NK-92 treated with Interleukin-12 subunit alpha and Interleukin-12 subunit beta, amount 100 ng/mL, for 24 hours (cell line): ENCODE measurements at regions not wholly inside any gene's neighbourhood (a gene's known extent, or its start where the extent isn't known, plus 50 kb on each side); places are given as distances from the start of the nearest gene placed in this dataset.
"Not testable (repeated sequence)": the region's sequence is repeated elsewhere in the genome, so short reads cannot be mapped to it uniquely, and the experiment has no call there.

Source experiments
- DNase-seq: peaks from one replicate; lab custom pipeline; 2025; lab: John Stamatoyannopoulos, UW

DNA sequence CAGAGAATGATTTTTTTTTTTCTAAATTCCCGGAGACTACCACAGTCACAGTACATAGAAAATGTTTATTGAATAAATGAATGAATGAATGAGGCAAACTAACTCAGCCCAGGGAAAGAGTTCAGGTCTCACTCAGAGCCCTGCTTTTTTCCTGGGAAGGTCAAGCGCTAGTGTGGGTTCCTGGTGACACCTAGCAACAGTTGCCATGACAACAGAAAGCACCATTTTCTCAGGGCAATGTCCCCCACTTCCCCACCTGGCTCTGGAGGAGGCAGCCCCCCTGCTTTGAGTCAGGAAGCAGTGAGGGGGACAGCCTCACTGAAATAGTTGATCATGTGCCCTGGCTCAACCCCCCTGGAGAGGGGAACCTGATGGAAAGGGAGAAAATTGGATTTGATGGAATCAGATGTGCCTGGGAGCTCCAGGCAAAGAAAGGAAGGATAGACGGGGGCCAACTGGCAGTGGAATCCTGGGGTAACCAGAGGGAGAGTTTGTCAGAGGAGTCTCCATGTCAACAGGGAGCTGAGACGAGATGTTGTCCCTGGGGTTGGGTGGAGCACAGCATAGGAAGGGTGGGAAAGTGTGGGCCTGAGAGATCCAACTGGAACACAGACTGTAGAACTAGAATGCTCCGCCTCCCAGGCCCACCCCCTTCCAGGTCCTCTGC lies 242.2 kb upstream of the CCL2 start:
- no peak for DNase-seq

DNA sequence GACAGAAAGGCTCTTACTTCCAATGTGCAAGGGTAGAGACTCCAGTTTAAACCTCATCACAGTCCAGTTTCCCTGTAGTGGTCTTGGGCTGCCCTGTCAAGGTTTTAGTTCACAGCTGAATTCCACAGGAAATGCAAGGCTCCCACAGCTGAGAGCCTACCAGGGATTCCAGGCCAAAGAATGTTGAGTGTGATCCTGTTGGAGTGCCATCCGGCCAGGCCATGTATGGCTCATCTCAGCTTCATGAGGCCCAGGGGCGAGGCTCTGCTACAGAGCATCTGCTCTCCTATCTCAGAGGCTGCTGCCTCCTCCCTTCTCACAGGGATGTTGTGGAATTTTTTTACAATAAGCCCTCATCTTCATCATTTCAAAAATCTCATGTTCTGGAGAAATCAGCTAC lies 239.8 kb upstream of the CCL2 start:
- no peak for DNase-seq

GRCh38 chr17:34024386-34024785 lies 230.7 kb upstream of the CCL2 start:
- no peak for DNase-seq

DNA sequence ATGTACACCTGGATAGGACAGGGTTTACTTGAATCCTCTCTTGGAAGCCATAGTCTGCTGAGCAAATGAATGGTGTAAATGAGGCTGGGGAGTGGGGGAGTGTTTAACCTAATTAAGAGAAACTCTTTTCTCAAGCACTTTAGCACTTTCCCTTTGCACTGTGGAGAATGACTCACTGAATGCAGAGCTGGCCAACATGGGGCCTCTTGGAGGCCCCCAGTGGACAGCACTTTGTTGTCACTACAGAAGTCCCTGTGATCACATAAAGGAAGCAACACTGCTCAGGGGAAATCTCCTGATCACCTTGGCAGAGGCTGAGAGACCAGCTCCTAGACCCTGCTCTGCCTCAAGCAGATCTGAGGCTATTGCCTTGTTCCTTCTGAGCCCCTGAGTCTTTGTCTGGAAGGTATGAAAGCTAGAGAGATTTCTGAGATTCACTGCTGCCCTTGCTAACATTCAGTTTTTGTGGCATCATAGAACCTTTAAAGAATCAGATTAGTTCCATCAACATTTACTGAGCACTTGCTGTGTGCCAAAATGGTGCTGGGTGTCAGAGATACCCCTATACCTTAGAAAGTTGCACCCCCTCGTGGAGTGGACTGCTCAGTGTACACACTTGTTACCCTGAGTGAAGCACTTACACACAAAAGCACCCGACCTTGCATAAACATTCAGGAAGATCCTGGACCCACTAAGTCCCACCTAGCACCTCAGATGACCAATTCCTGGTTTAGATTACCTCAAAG lies 230.1 kb upstream of the CCL2 start:
- DNase-seq = no peak

DNA sequence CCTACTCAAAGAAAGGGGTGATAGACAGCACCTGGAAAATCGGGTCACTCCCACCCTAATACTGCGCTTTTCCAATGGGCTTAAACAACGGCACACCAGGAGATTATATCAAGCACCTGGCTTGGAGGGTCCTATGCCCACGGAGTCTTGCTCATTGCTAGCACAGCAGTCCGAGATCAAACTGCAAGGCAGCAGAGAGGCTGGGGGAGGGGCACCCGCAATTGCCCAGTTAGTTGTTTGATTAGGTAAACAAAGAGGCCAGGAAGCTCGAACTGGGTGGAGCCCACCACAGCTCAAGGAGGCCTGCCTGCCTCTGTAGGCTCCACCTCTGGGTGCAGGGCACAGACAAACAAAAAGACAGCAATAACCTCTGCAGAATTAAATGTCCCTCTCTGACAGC lies 224.5 kb upstream of the CCL2 start:
- not testable (repeated sequence) for DNase-seq

DNA sequence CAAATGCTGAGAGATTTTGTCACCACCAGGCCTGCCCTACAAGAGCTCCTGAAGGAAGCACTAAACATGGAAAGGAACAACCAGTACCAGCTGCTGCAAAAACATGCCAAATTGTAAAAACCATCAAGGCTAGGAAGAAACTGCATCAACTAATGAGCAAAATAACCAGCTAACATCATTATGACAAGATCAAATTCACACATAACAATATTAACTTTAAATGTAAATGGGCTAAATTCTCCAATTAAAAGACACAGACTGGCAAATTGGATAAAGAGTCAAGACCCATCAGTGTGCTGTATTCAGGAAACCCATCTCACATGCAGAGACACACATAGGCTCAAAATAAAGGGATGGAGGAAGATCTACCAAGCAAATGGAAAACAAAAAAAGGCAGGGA lies 222.8 kb upstream of the CCL2 start:
- not testable (repeated sequence) for DNase-seq

- not testable (repeated sequence) for DNase-seq
Observed at GRCh38 chr17:34038786-34039185, 216.3 kb upstream of the CCL2 start.

GRCh38 chr17:34039213-34039612 lies 215.9 kb upstream of the CCL2 start:
- DNase-seq = not testable (repeated sequence)

DNA sequence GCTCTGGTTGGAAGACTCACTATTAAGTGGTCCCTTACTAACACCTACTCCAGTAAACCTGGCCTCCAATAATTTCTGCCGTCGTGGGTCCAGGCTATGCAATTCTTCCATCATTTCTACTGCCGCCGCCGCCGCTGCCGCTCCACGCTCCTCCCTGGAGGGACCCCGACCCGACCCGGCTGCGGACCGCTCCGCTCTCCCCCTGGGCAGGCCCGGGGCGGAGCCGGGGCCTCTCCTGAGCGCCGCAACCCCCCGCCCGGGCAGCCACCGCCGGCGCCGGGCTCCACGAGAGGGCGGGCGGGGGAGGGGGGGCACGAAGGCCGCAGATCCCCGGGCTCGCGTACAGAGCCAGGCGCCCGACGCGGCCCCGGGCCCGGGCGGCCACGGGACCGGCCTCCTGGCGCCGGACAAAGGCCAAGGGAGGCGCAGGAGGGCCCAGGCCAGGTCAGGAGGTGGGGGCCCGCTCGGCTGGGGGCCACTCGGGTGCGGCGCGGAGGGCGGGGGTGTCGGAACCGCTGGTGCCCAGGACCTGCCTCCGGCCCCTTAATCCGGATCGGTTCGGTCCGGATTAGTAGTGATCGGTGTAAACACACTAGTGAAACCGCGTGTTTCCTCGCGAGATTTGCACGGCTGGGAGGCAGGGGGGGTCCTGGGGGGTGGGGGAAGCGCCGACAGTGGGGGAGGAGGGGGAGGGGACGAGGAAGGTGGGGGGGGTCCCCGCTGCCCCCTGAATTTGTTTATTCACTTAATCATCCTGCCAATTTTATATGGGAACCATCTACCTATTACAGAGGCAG lies 215.1 kb upstream of the CCL2 start:
- DNase-seq = not testable (repeated sequence)

- DNase-seq = no peak
Observed at GRCh38 chr17:34045990-34046389, 209.1 kb upstream of the CCL2 start.

DNA sequence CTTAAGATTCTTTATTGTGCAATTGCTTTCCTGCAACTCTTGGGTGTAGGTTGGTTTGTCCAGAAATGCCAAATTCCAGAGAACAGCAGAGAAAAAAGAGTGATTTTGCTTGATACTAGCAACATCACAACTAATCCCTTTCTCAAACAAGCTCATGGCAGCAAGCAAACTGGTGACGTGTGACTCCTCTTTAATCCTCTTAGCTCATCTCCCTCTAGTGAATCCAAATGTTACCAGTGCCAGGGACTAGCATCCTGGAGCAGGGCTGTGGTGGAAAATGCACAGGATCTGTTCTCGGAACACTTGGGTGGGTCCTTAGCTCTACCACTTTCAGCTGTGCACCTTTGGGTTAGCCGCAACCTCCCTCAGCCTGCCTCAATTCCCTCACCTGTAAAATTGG lies 204.0 kb upstream of the CCL2 start:
- no peak for DNase-seq

DNA sequence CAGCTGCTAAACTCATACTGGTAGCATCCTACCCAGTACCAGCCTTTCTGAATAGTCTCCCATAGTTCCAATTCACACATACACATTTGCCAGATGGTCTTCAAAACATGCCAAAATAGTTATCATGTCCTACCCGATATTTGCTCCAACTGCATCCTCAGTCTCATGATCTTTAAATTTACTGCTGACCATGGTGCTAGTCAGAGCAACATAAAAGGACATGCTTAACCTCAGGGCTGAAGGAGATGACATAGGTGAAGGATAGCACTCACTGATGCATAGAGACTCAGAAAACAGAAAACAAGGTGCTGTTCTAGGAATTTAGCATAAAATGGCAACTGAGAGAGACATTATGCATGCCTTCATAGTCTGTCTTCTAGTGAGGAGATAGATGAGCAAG lies 200.6 kb upstream of the CCL2 start:
- no peak for DNase-seq

DNA sequence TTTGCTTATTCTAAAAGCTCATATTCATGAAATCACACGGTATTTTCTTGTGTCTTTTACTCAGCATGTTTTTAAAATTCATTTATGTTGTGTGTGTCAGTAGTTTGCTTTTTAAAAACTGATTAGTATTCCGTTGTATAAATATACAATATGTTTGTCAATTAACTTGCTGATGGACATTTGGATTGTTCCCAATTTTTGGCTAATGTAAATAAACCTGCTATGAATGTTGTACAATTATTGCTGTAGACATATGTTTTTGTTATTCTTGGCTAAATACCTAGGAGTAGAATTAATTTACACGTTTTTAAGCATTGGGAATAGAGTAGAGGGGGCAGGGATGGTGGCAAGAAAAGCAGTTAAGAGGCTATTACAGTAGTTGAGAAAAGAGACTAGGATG lies 199.5 kb upstream of the CCL2 start:
- no peak for DNase-seq

DNA sequence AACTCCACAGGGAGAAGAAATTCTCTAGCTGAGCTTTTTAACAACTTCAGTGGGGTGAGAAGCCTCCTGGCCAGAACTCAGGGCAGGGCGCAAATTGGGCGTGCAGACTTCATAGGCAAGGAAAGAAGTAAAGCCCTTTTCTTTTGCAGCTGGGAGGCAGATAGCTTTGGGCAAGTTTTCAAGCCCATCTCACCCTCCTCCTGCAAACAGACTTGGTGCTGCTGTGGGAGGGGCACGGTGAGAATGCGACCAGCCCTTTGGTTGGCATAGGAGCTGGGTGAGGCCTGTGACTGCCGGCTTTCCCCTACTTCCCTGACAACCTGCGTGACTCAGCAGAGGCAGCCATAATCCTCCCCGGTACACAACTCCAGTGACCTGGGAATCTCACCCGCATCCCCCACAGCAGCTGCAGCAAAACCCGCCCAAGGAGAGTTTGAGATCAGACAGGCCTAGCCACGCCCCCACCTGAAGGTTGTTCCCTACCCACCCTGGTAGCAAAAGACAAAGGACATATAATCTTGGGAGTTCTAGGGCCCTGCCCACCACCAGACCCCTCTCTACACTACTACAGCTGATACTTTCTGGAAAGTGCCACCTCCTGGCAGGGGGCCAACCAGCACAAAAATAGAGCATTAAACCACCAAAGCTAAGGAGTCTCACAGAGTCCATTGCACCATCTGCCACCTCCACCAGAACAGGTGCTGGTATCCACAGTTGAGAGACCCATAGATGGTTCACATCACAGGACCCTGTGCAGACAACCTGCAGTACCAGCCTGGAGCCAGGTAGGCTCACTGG lies 195.5 kb upstream of the CCL2 start:
- DNase-seq = no peak

GRCh38 chr17:34066528-34066927 lies 188.6 kb upstream of the CCL2 start:
- no peak for DNase-seq

DNA sequence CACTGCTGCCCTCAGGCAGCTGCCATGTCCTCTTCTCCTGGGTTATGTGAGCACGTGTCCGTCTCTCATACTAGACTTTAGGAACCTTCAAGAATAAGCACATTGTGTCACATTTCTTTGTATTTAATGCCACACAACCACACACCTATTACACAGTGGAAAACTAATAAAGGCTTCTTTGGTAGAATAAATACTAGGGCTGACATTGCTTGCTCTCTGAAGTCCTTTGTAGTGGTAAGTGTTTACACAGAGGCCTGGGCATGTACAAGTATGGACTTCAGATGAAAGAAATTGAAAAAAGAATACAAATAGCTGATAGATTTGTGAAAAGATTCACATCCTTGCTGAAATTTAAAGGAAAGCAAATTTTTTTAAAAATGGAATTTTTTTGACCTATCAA lies 188.1 kb upstream of the CCL2 start:
- no peak for DNase-seq

DNA sequence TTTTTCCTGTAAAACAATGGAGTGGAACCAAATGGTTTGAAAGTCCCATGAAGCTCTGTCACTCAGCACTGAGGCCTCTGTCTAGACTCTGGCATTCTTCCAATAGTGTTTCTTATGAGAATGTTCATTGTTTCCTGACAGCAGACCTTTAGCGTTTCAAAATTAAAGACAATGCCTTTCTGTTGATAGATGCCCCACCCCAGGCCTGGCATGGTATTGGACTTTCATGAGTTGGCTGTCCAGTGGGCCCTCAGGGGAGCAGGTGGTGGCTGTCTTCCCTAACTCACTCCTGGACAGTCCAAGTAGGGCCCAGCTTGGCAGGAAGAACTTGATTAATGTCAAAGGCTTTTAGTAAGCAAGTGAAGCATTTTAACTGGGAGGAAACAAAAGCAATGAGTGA lies 186.5 kb upstream of the CCL2 start:
- no peak for DNase-seq

GRCh38 chr17:34070712-34071111 lies 184.4 kb upstream of the CCL2 start:
- no peak for DNase-seq

DNA sequence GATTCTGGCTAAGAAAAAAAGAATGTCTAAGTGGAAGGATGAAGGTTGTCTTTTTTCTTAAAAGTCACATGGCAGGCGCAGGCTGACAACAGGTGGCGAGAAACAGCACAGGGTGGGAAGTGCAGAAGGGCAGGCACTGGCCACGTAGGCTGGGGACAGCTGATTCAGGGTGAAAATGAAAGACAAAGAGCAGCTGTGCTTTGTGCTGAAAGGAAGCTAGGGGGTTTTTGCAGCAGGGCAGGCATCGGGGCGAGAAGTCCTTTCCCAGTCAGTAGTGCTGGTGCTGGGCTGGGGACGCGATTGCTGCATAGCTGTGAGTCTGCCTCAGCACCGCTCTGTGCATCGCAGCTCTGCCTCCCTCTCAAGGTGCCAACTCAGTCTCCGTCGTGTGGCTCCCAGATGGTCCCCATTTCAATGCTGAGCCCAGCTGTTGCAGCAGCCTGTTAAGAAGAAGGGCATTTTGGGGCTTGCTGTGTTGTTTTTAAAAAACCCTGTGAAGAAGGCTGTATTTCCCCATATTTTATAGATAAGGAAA lies 183.1 kb upstream of the CCL2 start:
- DNase-seq = no peak

- DNase-seq = no peak
Observed at GRCh38 chr17:34075076-34075475, 180.0 kb upstream of the CCL2 start.

DNA sequence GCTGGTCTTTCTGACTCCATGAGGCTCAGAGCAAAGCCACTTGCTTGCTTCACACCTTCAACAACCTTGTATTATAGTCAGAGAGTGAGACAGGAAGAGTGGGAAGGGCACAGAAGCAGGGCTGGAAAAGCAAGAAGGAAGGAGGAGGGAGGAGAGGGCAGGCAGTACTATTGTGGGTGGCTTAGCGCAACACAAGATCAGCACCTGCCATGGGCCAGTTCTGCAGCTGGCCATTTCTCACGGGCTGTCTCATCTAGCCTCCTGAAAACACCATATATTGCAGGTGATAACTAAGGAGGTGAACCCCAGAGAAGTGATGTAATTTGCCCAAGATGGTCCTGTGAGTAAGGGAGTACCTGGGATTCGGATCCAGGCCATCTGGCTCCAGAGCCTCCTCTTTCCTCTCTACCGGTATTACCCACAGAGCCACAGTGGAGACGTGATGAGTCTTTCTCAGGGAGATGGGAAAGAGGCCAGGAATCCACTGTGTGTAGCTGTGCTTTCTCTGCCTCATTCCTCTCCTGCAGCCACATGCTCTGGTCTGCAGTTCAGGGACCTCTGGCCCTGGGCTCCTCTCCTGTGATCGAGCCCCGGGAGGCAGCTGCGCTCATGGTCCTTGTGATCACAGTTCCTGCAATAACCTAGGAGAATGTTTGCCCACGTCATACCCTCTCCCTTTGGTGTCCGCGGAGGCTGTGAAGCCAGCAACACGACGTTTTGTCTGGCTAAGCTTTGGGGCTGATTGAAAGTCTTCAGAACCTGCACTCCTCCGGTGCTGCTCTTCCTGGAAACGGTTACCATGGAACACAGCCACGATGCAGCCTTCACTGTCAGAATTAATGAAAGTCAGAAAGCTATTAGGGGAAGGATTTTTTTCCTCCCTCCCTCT lies 178.1 kb upstream of the CCL2 start:
- DNase-seq = no peak
